Progenitor cell of endocrine pancreas (in vitro differentiated cells): ENCODE measurements at regions not wholly inside any gene's neighbourhood (a gene's known extent, or its start where the extent isn't known, plus 50 kb on each side); places are given as distances from the start of the nearest gene placed in this dataset.

Experiments used
- DNase-seq: peaks from one replicate; pipeline ENCODE4 v3.0.0; 2021; ENCODE audit warnings: low spot score; ENCODE audit not compliant: unreplicated experiment
- H3K27ac Mint-ChIP-seq: 2 replicates; pipeline ENCODE4 v1.8.0; 2021; ENCODE audit warnings: mild to moderate bottlenecking, moderate library complexity, mixed read lengths
- H3K27me3 Mint-ChIP-seq: 2 replicates; pipeline ENCODE4 v1.8.0; 2021; ENCODE audit warnings: mixed read lengths
- H3K36me3 Mint-ChIP-seq: 2 replicates; pipeline ENCODE4 v1.8.0; 2022; ENCODE audit warnings: mixed read lengths; ENCODE audit not compliant: insufficient read depth
- H3K4me1 Mint-ChIP-seq: 2 replicates; pipeline ENCODE4 v1.8.0; 2021; ENCODE audit warnings: low read depth, mixed read lengths
- H3K4me3 Mint-ChIP-seq: 2 replicates; pipeline ENCODE4 v1.8.0; 2021; ENCODE audit warnings: low read depth, mild to moderate bottlenecking, moderate library complexity, mixed read lengths
- H3K9me3 Mint-ChIP-seq: 2 replicates; pipeline ENCODE4 v1.8.0; 2021; ENCODE audit warnings: low read depth, mixed read lengths
- CTCF ChIP-seq: fragments of 200-600 bp; sonication (generic); IDR thresholded peaks from one replicate; pipeline ENCODE4 v1.5.0; 2021; ENCODE audit warnings: antibody characterized with exemption, mild to moderate bottlenecking; ENCODE audit not compliant: unreplicated experiment

GRCh38 chr6:121020656-121021055 is 313.6 kb downstream of the TBC1D32 start:
- Mint-ChIP-seq H3K4me3 (no peak overlapping the region), H3K9me3 (peaks cover 4% of the 10 kb centered on the region), H3K36me3 (no peaks in the 10 kb centered on the region), H3K4me1 (no peaks in the 10 kb centered on the region), H3K27ac (no peak overlapping the region), H3K27me3 (no peaks in the 10 kb centered on the region)
- no peak for TF ChIP-seq CTCF
- DNase-seq, result no peak

GRCh38 chr6:121008553-121008952 is 325.7 kb downstream of the TBC1D32 start:
- no peak overlapping the region for H3K4me3 Mint-ChIP-seq
- DNase-seq, result no peak
- no peaks in the 10 kb centered on the region for H3K4me1 Mint-ChIP-seq
- H3K27ac Mint-ChIP-seq, result no peak overlapping the region
- H3K9me3 Mint-ChIP-seq, result no peaks in the 10 kb centered on the region
- no peak for TF ChIP-seq CTCF
- no peaks in the 10 kb centered on the region for H3K27me3 Mint-ChIP-seq
- no peaks in the 10 kb centered on the region for H3K36me3 Mint-ChIP-seq

GRCh38 chr6:121006024-121006423 is 328.3 kb downstream of the TBC1D32 start:
- Mint-ChIP-seq H3K27me3 (no peaks in the 10 kb centered on the region), H3K4me1 (no peaks in the 10 kb centered on the region), H3K36me3 (no peaks in the 10 kb centered on the region), H3K9me3 (peaks cover 13% of the 10 kb centered on the region), H3K4me3 (no peak overlapping the region), H3K27ac (no peak overlapping the region)
- DNase-seq, result no peak
- TF ChIP-seq CTCF, result no peak

- Mint-ChIP-seq H3K36me3 (no peaks in the 10 kb centered on the region), H3K27ac (no peak overlapping the region), H3K9me3 (peaks cover 13% of the 10 kb centered on the region), H3K4me1 (no peaks in the 10 kb centered on the region), H3K4me3 (no peak overlapping the region), H3K27me3 (no peaks in the 10 kb centered on the region)
- no peak for DNase-seq
- TF ChIP-seq CTCF, result no peak
Measured at GRCh38 chr6:121000381-121000780, 333.9 kb downstream of the TBC1D32 start.

GRCh38 chr6:120996340-120996739 is 337.9 kb downstream of the TBC1D32 start:
- no peaks in the 10 kb centered on the region for H3K27me3 Mint-ChIP-seq
- no peak overlapping the region for H3K4me3 Mint-ChIP-seq
- H3K27ac Mint-ChIP-seq, result no peak overlapping the region
- DNase-seq, result no peak
- no peak for TF ChIP-seq CTCF
- H3K9me3 Mint-ChIP-seq, result no peaks in the 10 kb centered on the region
- peaks cover 3% of the 10 kb centered on the region for H3K4me1 Mint-ChIP-seq
- no peaks in the 10 kb centered on the region for H3K36me3 Mint-ChIP-seq
